SU-DHL-6 (cell line): ENCODE measurements at regions not wholly inside any gene's neighbourhood (a gene's known extent, or its start where the extent isn't known, plus 50 kb on each side); places are given as distances from the start of the nearest gene placed in this dataset.

Experiments
- H2AFZ ChIP-seq: fragments of 200-600 bp; sonication (generic); 2 replicates; pipeline ENCODE4 v1.6.1; 2014; ENCODE audit warnings: low read depth, mild to moderate bottlenecking, moderate library complexity, mixed read lengths, antibody characterized with exemption, low read length; ENCODE audit not compliant: severe bottlenecking
- H3F3A ChIP-seq: fragments of 200-600 bp; shearing (Covaris generic); 2 replicates; pipeline ENCODE4 v1.6.0; 2016; ENCODE audit warnings: antibody characterized with exemption, mild to moderate bottlenecking; ENCODE audit not compliant: insufficient read depth
- H3K27ac ChIP-seq: fragments of 200-600 bp; sonication (generic); 2 replicates; pipeline ENCODE4 v1.5.1; 2016; ENCODE audit warnings: low read depth, mild to moderate bottlenecking, low read length, moderate library complexity, mixed read lengths
- H3K27me3 ChIP-seq: fragments of 200-600 bp; sonication (generic), shearing (Covaris generic); 2 replicates; pipeline ENCODE4 v1.6.0; 2014; ENCODE audit warnings: mild to moderate bottlenecking, low read length
- H3K36me3 ChIP-seq: fragments of 200-600 bp; sonication (generic); 2 replicates; pipeline ENCODE4 v1.6.1; 2014; ENCODE audit warnings: mild to moderate bottlenecking, low read length, mixed read lengths
- H3K4me2 ChIP-seq: fragments of 300-600, 200-600 bp; shearing (Covaris generic), sonication (generic); 2 replicates; pipeline ENCODE4 v1.6.0; 2014; ENCODE audit warnings: low read length, low read depth, mild to moderate bottlenecking; ENCODE audit not compliant: poor library complexity, severe bottlenecking
- H3K4me3 ChIP-seq: fragments of 200-600 bp; sonication (generic); 2 replicates; pipeline ENCODE4 v1.5.1; 2014; ENCODE audit warnings: antibody characterized with exemption, low read length, mild to moderate bottlenecking, mixed read lengths; ENCODE audit not compliant: insufficient read depth, poor library complexity, severe bottlenecking
- H3K79me2 ChIP-seq: fragments of 200-600 bp; sonication (generic); 2 replicates; pipeline ENCODE4 v1.6.1; 2014; ENCODE audit warnings: mild to moderate bottlenecking, low read length, moderate library complexity; ENCODE audit not compliant: insufficient read depth
- H3K9ac ChIP-seq: fragments of 200-600 bp; sonication (generic); 2 replicates; pipeline ENCODE4 v1.7.0; 2014; ENCODE audit warnings: mild to moderate bottlenecking, low read length
- H3K9me2 ChIP-seq: fragments of 200-600 bp; sonication (generic); replicated peaks from 2 replicates; pipeline ENCODE4 v1.6.1; 2014; ENCODE audit warnings: low read length; ENCODE audit not compliant: insufficient read depth
- H3K9me3 ChIP-seq: fragments of 200-600 bp; sonication (generic); 2 replicates; pipeline ENCODE4 v1.6.1; 2014; ENCODE audit warnings: low read length, mixed read lengths; ENCODE audit not compliant: insufficient read depth
- H4K20me1 ChIP-seq: fragments of 200-600 bp; sonication (generic); 2 replicates; pipeline ENCODE4 v1.6.1; 2014; ENCODE audit warnings: low read depth, mild to moderate bottlenecking, antibody characterized with exemption, low read length, moderate library complexity, mixed read lengths
- EZH2phosphoT487 ChIP-seq: fragments of 200-600 bp; sonication (generic), shearing (Covaris generic); conservative IDR thresholded peaks from 2 replicates; pipeline ENCODE4 v1.6.1; 2018; ENCODE audit warnings: mild to moderate bottlenecking, antibody characterized with exemption, low read length, moderate library complexity, mixed read lengths
- TF ChIP-seq, protein P1 (sequence below): fragments of 200-600 bp; sonication (generic); IDR thresholded peaks from one replicate; pipeline ENCODE4 v1.5.1; 2017; ENCODE audit warnings: antibody characterized with exemption, mild to moderate bottlenecking, low read length, moderate library complexity; ENCODE audit not compliant: insufficient read depth, poor library complexity, severe bottlenecking

DNA sequence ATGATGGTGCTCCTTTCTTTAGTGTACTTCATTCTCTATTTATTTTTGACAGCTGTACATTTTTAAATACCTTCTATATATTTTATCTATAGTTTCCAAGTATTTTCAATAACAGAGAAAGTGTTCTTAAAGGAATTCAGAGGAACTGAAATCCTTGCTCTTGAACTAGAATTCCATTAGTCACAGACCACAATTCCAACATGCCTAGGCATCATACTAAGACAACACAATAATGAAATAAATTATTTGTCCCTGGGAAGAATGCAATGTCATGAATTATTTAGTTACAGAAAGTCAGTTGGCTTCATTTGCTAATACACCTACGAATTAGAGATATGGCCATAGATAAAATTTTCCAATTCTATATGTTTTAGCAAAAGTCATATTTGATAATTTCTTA is 671.2 kb downstream of the EPHA7 start:
- H3K9me2 ChIP-seq = 0 out of 2 replicates have a peak, but pooled peaks cover 3% of the 10 kb centered on the region
- TF ChIP-seq EZH2phosphoT487 = no peak
- TF ChIP-seq, protein P1, sequence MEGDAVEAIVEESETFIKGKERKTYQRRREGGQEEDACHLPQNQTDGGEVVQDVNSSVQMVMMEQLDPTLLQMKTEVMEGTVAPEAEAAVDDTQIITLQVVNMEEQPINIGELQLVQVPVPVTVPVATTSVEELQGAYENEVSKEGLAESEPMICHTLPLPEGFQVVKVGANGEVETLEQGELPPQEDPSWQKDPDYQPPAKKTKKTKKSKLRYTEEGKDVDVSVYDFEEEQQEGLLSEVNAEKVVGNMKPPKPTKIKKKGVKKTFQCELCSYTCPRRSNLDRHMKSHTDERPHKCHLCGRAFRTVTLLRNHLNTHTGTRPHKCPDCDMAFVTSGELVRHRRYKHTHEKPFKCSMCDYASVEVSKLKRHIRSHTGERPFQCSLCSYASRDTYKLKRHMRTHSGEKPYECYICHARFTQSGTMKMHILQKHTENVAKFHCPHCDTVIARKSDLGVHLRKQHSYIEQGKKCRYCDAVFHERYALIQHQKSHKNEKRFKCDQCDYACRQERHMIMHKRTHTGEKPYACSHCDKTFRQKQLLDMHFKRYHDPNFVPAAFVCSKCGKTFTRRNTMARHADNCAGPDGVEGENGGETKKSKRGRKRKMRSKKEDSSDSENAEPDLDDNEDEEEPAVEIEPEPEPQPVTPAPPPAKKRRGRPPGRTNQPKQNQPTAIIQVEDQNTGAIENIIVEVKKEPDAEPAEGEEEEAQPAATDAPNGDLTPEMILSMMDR = no peak
- H3K27ac ChIP-seq = no peak overlapping the region
- H2AFZ ChIP-seq = no peak overlapping the region
- no peaks in the 10 kb centered on the region for H3K36me3 ChIP-seq
- no peaks in the 10 kb centered on the region for H3K9me3 ChIP-seq
- H4K20me1 ChIP-seq = no peaks in the 10 kb centered on the region
- H3K9ac ChIP-seq = no peak overlapping the region
- no peaks in the 10 kb centered on the region for H3F3A ChIP-seq
- no peaks in the 10 kb centered on the region for H3K27me3 ChIP-seq
- H3K79me2 ChIP-seq = no peaks in the 10 kb centered on the region
- H3K4me2 ChIP-seq = no peak overlapping the region
- no peak overlapping the region for H3K4me3 ChIP-seq

- no peaks in the 10 kb centered on the region for H3K36me3 ChIP-seq
- no peaks in the 10 kb centered on the region; the same call in 1 of the 2 replicates for H3K9me2 ChIP-seq
- no peaks in the 10 kb centered on the region for H3K9me3 ChIP-seq
- H4K20me1 ChIP-seq = no peaks in the 10 kb centered on the region
- no peak overlapping the region for H3K4me2 ChIP-seq
- no peaks in the 10 kb centered on the region for H3F3A ChIP-seq
- H3K27ac ChIP-seq = no peak overlapping the region
- no peak overlapping the region for H2AFZ ChIP-seq
- H3K9ac ChIP-seq = no peak overlapping the region
- no peaks in the 10 kb centered on the region for H3K27me3 ChIP-seq
- H3K4me3 ChIP-seq = no peak overlapping the region
- no peaks in the 10 kb centered on the region for H3K79me2 ChIP-seq
- TF ChIP-seq, protein P1 = no peak
- TF ChIP-seq EZH2phosphoT487 = no peak
Measured at GRCh38 chr6:92737983-92738382, 681.4 kb downstream of the EPHA7 start.

DNA sequence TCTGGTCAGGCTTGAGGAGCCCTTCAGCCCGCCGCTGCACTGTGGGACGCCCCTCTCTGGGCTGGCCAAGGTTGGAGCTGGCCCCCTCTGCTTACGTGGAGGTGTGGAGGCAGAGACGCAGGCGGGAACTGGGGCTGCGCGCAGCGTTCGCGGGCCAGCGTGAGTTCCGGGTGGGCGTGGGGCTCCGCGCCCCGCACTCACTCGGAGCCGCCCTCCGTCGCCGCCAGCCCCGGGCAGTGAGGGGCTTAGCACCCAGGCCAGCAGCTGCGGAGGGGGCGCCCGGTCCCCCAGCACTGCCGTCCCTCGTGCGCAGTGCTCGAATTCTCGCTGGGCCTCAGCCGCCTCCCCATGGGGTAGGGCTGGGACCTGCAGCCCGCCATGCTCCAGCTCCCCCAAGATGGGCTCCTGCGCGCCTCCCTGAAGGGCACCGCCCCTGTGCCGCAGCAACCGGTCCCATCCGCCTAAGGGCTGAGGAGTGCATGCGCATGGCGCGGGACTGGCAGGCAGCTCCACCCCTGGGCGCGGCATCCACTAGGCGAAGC is 695.9 kb downstream of the EPHA7 start:
- H3K9me2 ChIP-seq = no peaks in the 10 kb centered on the region
- H3K4me3 ChIP-seq = no peak overlapping the region
- H3K27me3 ChIP-seq = no peaks in the 10 kb centered on the region
- no peak overlapping the region for H3K27ac ChIP-seq
- H2AFZ ChIP-seq = no peak overlapping the region
- H3F3A ChIP-seq = no peaks in the 10 kb centered on the region
- no peaks in the 10 kb centered on the region for H4K20me1 ChIP-seq
- no peaks in the 10 kb centered on the region for H3K36me3 ChIP-seq
- no peaks in the 10 kb centered on the region for H3K79me2 ChIP-seq
- H3K9me3 ChIP-seq = no peaks in the 10 kb centered on the region
- H3K9ac ChIP-seq = no peak overlapping the region
- H3K4me2 ChIP-seq = no peak overlapping the region
- no peak for TF ChIP-seq EZH2phosphoT487
- TF ChIP-seq, protein P1 = no peak
